ENCODE measurements at regions not wholly inside any gene's neighbourhood (a gene's known extent, or its start where the extent isn't known, plus 50 kb on each side); places are given as distances from the start of the nearest gene placed in this dataset.
A peak's percentile ranks its signal among the peaks of the same experiment; 100 is the strongest.
"Not testable (repeated sequence)": the region's sequence is repeated elsewhere in the genome, so short reads cannot be mapped to it uniquely, and the experiment has no call there.

DNA sequence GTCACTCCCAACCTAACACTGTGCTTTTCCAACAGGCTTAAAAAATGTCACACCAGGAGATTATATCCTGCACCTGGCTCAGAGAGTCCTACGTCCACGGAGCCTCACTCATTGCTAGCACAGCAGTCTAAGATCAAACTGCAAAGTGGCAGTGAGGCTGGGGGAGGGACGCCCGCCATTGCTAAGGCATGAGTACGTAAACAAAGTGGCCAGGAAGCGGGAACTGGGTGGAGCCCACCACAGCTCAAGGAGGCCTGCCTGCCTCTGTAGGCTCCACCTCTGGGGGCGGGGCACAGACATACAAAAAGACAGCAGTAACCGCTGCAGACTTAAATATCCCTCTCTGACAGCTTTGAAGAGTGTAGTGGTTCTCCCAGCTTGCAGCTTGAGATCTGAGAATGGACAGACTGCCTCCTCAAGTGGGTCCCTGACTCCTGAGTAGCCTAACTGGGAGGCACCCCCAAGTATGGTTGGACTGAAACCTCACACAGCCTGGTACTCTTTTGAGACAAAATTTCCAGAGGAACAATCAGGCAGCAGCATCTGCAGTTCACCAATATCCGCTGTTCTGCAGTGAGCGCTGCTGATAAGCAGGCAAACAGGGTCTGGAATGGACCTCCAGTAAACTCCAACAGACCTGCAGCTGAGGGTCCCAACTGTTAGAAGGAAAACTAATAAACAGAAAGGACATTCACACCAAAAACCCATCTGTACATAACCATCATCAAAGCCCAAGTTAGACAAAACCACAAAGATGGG lies 2986.4 kb upstream of the OR11H1 start:
- not testable (repeated sequence) for DNase-seq (ENCODE audit: low read depth)

GRCh38 chr22:12553366-12553765 lies 2974.6 kb upstream of the OR11H1 start:
- not testable (repeated sequence) for H3K4me3 ChIP-seq (ENCODE audit: low read depth, low read length); DNase-seq (ENCODE audit: low read depth)

More for the DNA sequence above, 2986.4 kb upstream of the OR11H1 start:
- H3K4me3 ChIP-seq (ENCODE audit: low read depth, low read length), result not testable (repeated sequence)

DNA sequence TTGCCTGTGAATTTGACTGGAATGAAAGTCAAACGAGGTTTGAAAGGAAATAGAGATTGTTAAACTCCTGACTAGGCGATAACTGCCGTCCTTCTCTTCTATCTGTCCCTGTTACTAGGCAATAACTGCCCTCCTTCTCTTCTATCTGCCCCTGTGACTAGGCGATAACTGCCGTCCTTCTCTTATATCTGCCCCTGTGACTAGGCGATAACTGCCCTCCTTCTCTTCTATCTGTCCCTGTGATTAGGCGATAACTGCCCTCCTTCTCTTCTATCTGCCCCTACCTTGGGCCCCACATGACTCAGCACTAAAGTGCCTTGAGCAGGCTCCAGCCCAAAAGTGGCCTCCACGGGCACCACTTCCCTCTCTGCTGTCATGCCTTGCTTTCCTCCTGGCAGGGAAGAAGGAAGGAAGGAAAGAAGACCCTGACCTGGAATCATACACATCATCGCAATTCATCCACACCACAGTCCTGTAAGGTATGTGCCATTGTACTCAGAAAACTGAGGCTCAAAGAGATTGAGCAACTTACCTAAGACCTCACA lies 2973.3 kb upstream of the OR11H1 start:
- H3K4me3 ChIP-seq (ENCODE audit: low read depth, low read length); DNase-seq (ENCODE audit: low read depth): not testable (repeated sequence)

GRCh38 chr22:12571500-12571899 lies 2956.5 kb upstream of the OR11H1 start:
- not testable (repeated sequence) for DNase-seq (ENCODE audit: low read depth); H3K4me3 ChIP-seq (ENCODE audit: low read depth, low read length)

DNA sequence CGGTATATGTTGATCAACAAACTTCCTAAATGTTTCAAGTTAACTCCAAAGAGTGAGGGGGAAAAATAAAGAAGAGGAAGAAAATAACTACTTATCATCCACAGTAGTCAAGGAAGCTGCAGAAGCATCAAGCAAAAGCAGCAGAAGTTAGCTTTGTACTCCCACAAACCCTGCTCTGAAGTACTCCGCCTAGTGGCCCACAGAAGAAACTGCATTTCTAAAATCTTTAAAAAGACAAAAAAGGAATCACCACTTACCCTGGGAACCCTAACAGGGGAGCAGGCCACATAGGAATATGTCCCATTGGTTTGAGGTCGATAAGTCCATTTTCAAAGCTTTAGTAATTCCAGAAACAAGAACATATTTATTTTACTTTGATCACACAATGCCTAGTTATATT lies 2948.3 kb upstream of the OR11H1 start:
- TF ChIP-seq CTCF (IDR thresholded peaks at IDR 0.05; ENCODE audit: control insufficient read depth, extremely low read depth, insufficient read depth), result peak; percentile 54
- not testable (repeated sequence) for H3K4me3 ChIP-seq (ENCODE audit: low read depth, low read length); DNase-seq (ENCODE audit: low read depth)

DNA sequence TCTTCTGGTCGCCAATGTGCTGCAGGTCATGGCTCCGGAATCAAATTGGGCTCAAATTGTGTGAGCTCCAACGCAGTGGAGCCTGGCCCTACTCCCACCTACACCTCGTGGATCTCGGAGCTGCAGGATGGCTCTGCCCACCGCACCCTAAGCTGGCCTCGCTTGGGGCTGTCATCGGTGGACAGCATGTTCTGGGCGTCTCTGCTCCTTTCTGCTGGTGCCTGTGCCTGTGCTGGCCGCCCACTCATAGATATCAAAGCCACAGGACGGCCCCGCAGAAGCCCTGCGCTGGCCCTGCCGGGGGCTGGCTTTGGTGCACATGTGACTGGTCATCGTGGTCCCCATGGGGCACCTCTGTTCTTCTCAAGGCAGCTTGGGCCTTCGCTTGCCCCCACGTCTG lies 2943.5 kb upstream of the OR11H1 start:
- H3K4me3 ChIP-seq (ENCODE audit: low read depth, low read length); DNase-seq (ENCODE audit: low read depth): not testable (repeated sequence)

- not testable (repeated sequence) for H3K4me3 ChIP-seq (ENCODE audit: low read depth, low read length); DNase-seq (ENCODE audit: low read depth)
Measured at GRCh38 chr22:12584874-12585273, 2943.1 kb upstream of the OR11H1 start.

- H3K4me3 ChIP-seq (ENCODE audit: low read depth, low read length); DNase-seq (ENCODE audit: low read depth): not testable (repeated sequence)
Measured at GRCh38 chr22:12595724-12596123, 2932.3 kb upstream of the OR11H1 start.

DNA sequence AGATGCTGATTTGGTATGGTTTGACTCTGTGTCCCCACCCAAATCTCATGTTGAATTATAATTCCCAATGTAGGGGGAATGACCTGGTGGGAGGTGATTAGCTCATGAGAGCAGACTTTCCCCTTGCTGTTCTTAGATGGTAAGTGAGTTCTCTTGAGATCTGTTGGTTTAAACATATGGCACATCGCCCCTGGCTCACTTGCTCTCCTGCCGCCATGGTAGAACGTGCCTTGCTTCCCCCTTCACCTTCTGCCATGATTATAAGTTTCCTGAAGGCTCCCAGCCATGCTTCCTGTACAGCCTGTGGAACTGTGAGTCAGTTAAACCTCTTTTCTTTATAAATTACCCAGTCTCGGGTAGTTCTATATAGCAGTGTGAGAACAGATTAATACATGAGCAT lies 2930.2 kb upstream of the OR11H1 start:
- DNase-seq (ENCODE audit: low read depth); H3K4me3 ChIP-seq (ENCODE audit: low read depth, low read length): not testable (repeated sequence)

GRCh38 chr22:12601510-12601869 lies 2926.5 kb upstream of the OR11H1 start:
- H3K4me3 ChIP-seq (ENCODE audit: low read depth, low read length), result peak overlapping the region; percentile 64
- not testable (repeated sequence) for DNase-seq (ENCODE audit: low read depth)

- TF ChIP-seq CTCF (IDR thresholded peaks at IDR 0.05; ENCODE audit: control insufficient read depth, extremely low read depth, insufficient read depth), result no peak
- peak overlapping the region; percentile 64 for H3K4me3 ChIP-seq (ENCODE audit: low read depth, low read length)
- DNase-seq (ENCODE audit: low read depth), result peak; percentile 46
Measured at GRCh38 chr22:12601870-12602779, 2925.9 kb upstream of the OR11H1 start.

- peak overlapping the region; percentile 64 for H3K4me3 ChIP-seq (ENCODE audit: low read depth, low read length)
- DNase-seq (ENCODE audit: low read depth), result not testable (repeated sequence)
Measured at GRCh38 chr22:12603399-12603798, 2924.6 kb upstream of the OR11H1 start.

- DNase-seq (ENCODE audit: low read depth); H3K4me3 ChIP-seq (ENCODE audit: low read depth, low read length): not testable (repeated sequence)
Measured at GRCh38 chr22:12603833-12604232, 2924.2 kb upstream of the OR11H1 start.

- H3K4me3 ChIP-seq (ENCODE audit: low read depth, low read length); DNase-seq (ENCODE audit: low read depth): not testable (repeated sequence)
Measured at GRCh38 chr22:12608454-12608853, 2919.5 kb upstream of the OR11H1 start.

Data from LNCaP clone FGC (cell line).